M059J (cell line): ENCODE measurements at regions not wholly inside any gene's neighbourhood (a gene's known extent, or its start where the extent isn't known, plus 50 kb on each side); places are given as distances from the start of the nearest gene placed in this dataset.

Source experiments
- DNase-seq: peaks from one replicate; pipeline ENCODE4 v3.0.0-alpha.2; 2012; ENCODE audit warnings: low read depth

- DNase-seq, result no peak
Observed at GRCh38 chr20:47963022-47963421, 177.7 kb upstream of the SULF2 start.

- DNase-seq, result no peak
Observed at GRCh38 chr20:47962286-47962963, 177.1 kb upstream of the SULF2 start.

DNA sequence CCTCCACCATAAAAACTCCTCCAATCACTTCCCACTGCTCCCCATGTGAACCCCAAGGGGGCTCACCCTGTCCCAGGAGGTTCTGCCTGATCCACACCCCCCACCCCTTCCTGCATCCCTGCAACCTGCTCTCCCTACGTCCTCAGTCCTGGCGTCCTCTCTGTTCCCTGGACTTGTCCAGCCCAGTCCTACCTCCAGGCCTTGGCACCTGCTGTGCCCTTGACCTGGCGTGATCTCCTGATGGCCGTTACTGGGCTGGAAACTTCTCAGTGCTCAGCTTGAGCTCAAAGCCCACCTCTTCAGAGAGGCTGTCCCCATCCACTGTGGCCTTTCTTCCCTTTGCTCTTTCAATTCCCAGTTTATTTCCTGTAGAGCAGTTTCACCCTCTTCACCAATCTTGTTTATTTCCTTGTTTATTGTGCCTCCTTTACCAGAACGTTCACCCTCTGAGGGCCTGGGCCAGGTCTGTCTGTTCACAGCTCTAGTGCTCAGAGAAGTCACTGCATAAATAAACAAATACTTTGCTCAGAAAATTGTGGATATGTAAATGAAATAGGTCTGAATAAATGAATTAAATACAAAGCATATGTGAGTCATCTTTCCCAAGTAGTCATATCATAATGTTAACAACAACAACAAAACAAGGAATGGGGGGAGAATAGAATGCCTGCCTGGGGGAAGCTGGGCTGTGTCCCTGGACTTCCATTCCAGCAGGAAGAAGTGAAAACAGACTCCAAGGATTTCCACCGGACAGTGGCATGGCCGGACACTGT, 175.7 kb upstream of the SULF2 start:
- DNase-seq, result peak; percentile 60

DNA sequence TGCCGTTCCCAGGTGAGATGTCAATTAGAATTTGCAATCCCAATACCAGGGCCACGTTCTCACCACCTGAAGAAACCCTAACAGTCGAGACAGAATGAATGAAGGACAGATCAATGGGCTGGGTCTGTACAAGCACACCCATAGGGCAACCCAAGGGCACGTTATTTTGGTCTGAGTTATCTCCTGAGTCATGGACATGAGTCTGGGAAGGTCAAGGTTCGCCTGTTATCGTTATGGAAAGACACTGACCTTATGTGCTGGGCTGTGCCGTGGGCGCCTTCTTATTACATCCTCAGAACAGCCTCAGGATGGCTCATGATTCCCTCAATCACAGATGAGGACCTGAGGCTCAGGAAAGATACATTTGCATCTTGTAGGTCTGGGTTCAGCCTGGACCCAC, 175.0 kb upstream of the SULF2 start:
- DNase-seq, result peak; percentile 48

DNA sequence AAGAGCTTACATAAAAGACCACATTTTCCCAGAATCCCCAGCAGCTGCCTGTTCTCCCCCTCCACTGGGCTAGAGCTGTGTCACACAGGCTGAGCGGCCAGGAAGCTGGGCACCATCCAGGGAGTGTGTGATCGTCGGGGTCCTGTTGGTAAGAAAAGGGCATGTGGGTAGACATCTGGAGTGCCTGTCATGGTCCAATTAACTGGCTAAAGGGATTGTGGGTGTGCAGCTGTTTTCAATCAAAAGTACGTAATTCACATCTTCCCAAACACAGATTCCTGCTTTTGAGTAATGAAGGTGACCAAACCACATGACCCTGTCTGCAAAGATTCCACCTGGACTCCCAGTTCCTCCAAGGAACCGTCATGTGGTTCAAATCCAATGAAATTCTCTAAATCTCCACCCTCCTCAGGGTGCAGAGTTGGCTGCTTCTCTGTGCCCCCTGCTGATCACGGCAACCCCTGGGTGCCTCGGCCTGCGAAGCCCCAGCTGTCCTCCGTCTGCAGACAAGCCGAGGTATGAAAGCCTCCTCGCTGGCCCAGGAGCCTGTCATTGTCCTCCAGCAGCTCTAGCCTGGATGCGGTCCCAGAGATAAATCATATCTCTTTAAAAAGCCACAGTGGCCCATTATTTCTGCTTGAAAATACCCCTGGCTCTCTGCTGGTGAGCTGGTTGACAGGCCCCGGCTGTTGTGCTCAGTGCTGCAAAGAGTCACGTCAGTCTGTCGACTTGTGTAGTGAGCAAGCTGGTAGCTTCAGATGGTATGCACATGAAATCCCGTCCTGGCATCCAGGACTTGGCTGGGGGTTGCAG, 172.9 kb upstream of the SULF2 start:
- peak; percentile 87 for DNase-seq

GRCh38 chr20:47957135-47957534, 171.9 kb upstream of the SULF2 start:
- no peak for DNase-seq

GRCh38 chr20:47956268-47956995, 171.2 kb upstream of the SULF2 start:
- DNase-seq, result no peak

DNA sequence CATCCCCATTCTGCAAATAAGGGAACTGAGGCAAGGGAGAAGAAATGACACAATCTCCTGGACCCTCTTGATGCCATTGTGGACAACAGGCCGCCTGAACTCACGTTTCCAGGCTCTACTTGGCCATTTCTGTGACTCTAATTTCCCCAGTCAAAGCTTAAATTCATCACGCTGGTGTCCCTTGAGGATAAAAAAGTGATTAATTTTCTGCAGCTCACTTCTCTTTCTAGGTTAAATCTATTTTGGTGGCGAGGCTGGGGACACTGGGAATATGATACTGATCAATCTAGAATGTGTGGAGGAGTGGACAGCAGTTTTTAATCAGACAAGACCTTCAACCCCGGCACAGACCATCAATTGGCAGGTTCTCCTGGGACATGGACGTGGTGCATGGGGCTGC, 168.2 kb upstream of the SULF2 start:
- DNase-seq, result no peak

DNA sequence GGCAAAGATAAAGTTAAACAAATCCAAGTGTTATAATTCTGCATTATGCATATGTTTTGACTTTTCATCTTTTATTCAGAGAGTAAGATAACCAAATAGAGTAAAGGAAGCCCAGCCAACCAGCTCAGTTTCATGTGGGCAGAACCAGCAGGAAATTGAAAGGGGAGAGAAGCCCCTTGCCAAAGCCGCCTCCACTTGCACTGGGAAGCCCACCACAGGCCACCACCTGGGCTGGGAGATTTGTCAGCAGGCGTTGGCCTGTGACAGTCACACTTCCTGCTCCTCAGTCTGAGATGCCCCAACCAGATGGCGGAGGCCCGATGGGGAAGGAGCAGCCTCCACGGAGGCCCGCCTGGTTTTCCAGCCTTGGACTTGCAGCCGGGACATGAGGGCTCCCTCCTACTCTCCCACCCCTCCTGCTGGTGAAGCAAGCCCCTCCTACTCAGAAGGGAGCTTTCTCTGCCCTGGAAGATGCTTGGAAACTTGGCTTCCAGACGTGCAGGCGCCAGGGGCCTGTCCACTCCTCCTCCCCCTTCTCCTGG, 166.8 kb upstream of the SULF2 start:
- DNase-seq, result no peak

DNA sequence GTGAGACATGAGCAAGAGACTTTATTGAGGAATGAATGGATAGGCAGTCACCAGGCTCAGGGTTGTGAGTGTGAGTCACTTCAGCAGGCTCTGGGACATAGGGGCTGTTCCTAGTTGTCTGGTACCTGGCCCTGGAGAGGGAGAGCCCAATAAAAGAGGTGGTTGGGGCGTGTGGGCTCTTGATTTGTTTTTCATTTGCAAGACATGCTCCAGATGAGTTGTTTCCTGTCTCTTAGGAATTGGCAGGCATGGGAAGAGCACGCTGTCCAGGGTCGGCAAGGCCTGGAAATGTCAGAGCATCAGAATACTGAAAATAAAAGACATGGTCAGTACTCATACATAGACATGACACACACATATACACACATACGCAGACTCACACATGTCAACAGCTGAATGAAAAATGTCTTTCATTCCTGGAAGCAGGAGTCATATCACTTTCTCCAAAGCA, 166.3 kb upstream of the SULF2 start:
- DNase-seq, result peak; percentile 94

DNA sequence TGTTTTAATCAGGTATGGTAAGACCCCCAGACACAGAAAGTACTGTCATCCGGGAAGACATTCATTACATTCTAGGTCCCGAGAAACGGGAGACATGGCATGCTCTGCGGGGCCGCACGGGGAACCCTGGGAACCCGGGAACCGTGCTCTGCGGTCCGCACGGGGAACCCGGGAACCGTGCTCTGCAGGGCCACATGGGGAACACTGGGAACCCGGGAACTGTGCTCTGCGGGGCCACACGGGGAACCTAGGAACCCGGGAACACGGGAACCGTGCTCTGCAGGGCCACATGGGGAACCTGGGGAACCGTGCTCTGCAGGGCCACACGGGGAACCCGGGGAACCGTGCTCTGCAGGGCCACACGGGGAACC, 165.6 kb upstream of the SULF2 start:
- DNase-seq, result no peak

DNA sequence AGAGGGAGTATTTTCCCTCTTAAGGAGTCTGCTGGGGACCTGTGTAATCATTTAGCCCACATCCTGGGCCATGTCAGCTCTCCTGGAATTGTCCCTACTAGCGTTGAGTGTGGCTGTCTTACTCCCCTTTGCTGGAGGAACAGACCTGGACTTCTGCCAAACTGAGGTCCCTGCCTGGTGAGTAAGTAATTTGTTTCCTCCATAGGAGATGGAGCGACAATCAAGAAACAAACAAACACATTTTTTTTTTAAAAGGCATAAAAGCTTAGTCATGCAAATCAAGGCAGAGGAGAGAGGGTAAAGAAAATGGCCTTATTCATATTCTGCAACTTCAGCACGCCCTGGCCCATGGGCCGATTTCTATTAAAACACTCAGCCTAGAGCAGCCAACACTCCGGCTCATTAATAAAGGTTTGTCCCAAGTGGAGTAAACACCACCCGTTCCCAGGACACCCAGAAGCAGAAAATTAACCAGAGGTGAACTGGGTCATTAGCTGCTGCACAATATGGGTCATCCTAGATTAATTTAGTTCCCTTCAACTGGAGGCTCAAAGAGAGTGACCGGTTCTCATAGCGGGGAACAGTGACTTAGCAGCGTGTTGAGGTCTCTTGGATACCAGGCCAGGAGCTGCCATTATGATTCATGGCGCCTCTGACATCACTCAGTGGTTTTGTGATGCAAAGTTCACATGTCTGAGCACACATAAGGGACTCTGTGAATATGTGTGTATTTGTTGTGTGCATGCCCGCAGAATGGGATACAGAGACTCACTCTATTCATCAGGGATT, 165.0 kb upstream of the SULF2 start:
- peak; percentile 99 for DNase-seq

GRCh38 chr20:47949230-47949629, 163.9 kb upstream of the SULF2 start:
- DNase-seq, result peak; percentile 54

- no peak for DNase-seq
Observed at GRCh38 chr20:47944682-47945081, 159.4 kb upstream of the SULF2 start.

DNA sequence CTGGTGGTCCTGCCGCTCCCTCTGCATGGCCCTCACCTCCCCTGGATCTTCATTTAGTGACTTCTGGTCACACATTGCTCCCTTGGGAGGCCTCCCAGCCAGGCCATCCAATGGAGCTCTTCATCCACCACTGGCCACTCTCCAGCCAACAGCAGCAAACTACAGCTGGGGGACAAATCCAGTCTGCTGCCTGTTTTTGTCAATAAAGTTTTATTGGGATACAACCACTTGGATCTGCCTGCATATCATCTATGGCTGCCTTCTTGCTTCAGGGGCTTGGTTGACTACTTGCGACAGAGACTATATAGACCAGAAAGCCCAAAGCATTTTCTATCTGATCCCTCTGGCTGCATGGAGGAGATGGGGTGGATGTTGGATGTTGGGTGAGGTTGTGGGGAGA, 156.6 kb upstream of the SULF2 start:
- no peak for DNase-seq

- DNase-seq, result no peak
Observed at GRCh38 chr20:47940101-47940813, 155.0 kb upstream of the SULF2 start.

GRCh38 chr20:47936612-47937011, 151.3 kb upstream of the SULF2 start:
- DNase-seq, result no peak

- DNase-seq, result peak; percentile 78
Observed at GRCh38 chr20:47934761-47935160, 149.5 kb upstream of the SULF2 start.

DNA sequence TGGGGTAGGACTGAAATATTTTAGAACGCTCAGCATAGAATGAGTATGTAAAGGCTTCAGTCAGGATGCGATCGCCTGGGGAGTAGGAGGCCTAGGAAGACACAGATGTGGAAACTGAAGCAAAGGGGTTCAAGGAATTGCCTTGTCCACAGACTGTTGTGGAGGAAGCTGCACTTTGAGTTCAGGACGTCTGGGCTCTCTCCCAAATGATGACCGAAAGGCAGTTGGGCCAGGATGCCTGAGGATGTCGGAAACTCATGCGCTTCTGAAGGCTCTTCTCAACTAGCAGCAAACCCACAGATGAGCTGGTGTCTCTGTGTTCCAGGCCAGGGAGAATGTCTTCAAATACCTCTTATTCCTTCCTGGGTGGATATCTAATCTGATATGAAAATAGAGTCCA, 146.2 kb upstream of the SULF2 start:
- no peak for DNase-seq

DNA sequence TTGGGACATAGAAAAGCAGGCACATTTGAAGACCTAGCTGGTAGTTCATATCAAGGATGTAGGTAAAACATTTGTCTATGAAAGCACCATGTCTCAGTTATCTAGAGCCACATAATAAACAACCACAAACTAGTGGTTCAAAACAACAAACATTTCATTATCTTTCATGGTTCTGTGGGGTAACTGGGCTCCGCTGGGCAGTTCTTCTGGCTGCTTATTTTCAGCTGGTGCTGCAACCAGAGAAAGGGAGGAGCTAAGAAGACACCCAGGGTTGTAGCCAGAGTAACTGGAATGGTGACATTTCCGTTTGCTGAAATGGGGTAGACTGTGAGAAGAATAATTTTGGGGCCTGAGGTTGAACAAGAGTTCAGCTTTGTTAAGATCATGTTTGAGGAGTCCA, 145.7 kb upstream of the SULF2 start:
- DNase-seq, result no peak
